Right lobe of liver (tissue), 4 donors: ENCODE measurements at regions not wholly inside any gene's neighbourhood (a gene's known extent, or its start where the extent isn't known, plus 50 kb on each side); places are given as distances from the start of the nearest gene placed in this dataset.

Source experiments
- CTCF ChIP-seq, 4 donors: fragments of 200-600 bp in 3 of 4; fragments of 450-650 bp in 1 of 4; IDR thresholded peaks; one replicate each; pipeline versions ENCODE4 v1.5.1 to v1.8.0; 2016 to 2022; ENCODE audit warnings: antibody characterized with exemption in 4 of 4, mild to moderate bottlenecking in 2 of 4
- POLR2A ChIP-seq: fragments of 450-650 bp; IDR thresholded peaks from one replicate; pipeline ENCODE4 v1.6.1; 2017; ENCODE audit warnings: antibody characterized with exemption, mild to moderate bottlenecking
- donor health status: DM: no; HTN: no; CAD: no.
- donor health status: DM: no; HTN: no; CAD: no.
- donor health status: DM: no; HTN: yes; CAD: no.

GRCh38 chr10:121323443-121323842, 274.8 kb downstream of the FGFR2 start:
- no peak for TF ChIP-seq CTCF (IDR thresholded peaks at IDR 0.05)
- no peak for TF ChIP-seq POLR2A
